H7 (cell line): ENCODE measurements at regions not wholly inside any gene's neighbourhood (a gene's known extent, or its start where the extent isn't known, plus 50 kb on each side); places are given as distances from the start of the nearest gene placed in this dataset.

Source experiments
- DNase-seq: peaks from one replicate; pipeline ENCODE4 v3.0.0; 2012
- H3K27me3 ChIP-seq: 2 replicates; pipeline ENCODE4 v1.6.0; 2011; ENCODE audit warnings: mild to moderate bottlenecking, low read length; ENCODE audit not compliant: control insufficient read depth, insufficient read depth
- H3K36me3 ChIP-seq: replicated peaks from 2 replicates; pipeline ENCODE4 v1.5.1; 2011; ENCODE audit warnings: low read length; ENCODE audit not compliant: control insufficient read depth, insufficient read depth
- H3K4me3 ChIP-seq: 2 replicates; pipeline ENCODE4 v1.5.1; 2011; ENCODE audit warnings: low read depth, mild to moderate bottlenecking, control low read depth, low read length, moderate library complexity; ENCODE audit not compliant: insufficient read depth

- DNase-seq, result no peak
- H3K36me3 ChIP-seq, result no peaks in the 10 kb centered on the region
- no peaks in the 10 kb centered on the region for H3K27me3 ChIP-seq
- H3K4me3 ChIP-seq, result no peak overlapping the region
Observed at GRCh38 chr2:18503376-18504228, 56.9 kb downstream of the RDH14 start.

DNA sequence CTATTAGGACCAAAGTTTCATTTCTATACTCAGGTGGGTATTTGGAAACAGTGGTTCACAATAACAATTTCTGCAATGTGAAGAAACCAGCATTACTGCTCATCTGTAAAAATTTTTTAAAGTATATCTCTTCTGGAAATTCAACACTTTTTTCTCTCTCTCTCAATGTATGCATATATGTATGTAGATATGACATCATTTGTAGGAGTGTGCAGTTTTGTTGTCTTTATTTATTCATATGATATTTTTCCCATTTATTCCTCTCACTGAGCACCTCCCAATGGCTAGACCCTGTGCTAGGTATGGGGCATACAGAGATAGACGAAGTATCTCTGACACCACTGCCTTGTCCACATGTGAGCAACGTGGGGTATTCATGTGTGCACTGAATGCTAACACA is 58.3 kb downstream of the RDH14 start:
- no peak overlapping the region for H3K4me3 ChIP-seq
- H3K36me3 ChIP-seq, result no peaks in the 10 kb centered on the region
- no peak for DNase-seq
- H3K27me3 ChIP-seq, result no peaks in the 10 kb centered on the region

- Histone ChIP-seq H3K27me3 (no peaks in the 10 kb centered on the region), H3K4me3 (no peak overlapping the region), H3K36me3 (no peaks in the 10 kb centered on the region)
- no peak for DNase-seq
Observed at GRCh38 chr2:18501729-18502128, 58.7 kb downstream of the RDH14 start.

- Histone ChIP-seq H3K36me3 (no peaks in the 10 kb centered on the region), H3K27me3 (no peaks in the 10 kb centered on the region), H3K4me3 (no peak overlapping the region)
- DNase-seq, result no peak
Observed at GRCh38 chr2:18501156-18501555, 59.3 kb downstream of the RDH14 start.

DNA sequence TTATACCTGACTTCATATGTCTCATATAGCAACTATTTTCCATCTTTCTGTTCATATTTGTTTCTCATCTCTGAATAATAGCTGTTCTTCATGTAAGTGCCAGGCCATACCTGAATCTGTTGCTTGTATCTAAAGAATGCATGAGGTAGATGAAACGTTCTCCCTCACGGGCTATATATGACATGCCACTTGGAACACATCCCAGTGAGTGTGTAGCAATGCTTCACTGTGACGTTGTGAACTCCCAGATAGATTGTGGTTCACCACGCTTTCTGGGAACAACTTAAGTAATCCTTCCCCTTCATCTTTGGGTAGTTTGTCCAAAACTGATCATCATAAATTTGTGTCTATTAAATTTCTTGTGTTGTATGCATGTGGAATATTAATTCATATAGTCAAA is 60.1 kb downstream of the RDH14 start:
- DNase-seq, result no peak
- Histone ChIP-seq H3K4me3 (no peak overlapping the region), H3K27me3 (no peaks in the 10 kb centered on the region), H3K36me3 (no peaks in the 10 kb centered on the region)

DNA sequence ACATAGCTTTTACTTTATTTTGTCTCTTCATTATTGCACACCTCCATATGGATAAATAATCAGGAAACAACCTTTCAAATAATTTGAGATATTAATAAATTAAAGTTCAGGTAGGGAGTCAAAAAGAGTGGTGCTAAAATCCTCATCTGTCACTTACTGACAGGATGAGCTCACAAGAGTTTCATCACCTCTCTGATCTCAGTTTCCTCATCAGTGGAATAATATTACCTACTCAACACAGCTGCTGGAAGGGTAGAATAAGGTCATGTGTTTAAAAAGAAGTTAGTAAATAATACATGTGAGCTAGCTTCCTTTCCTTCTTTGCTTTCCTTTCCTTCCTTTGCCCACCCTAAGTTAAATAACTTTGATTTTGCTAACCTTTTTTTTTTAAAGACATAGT is 61.9 kb downstream of the RDH14 start:
- Histone ChIP-seq H3K4me3 (no peak overlapping the region), H3K27me3 (no peaks in the 10 kb centered on the region), H3K36me3 (no peaks in the 10 kb centered on the region)
- DNase-seq, result no peak

DNA sequence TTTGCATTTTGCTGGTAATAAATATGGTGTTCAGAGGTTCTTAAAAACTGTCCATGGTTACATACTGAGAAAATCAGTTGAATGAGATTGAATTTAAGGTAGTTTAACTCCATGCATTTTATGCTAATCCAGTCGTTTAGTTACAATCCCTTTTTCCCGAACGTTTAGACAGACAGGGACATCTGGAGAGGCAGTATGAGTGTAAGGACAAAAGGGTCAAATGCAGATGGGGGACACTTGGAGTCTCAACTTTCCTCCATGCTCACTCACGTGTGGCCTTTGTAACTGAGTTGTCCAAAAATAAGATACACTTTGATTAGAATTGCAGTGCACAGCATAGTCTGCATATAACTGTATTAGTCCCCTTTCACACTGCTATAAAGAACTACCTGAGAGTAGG is 63.9 kb downstream of the RDH14 start:
- no peak overlapping the region for H3K4me3 ChIP-seq
- H3K36me3 ChIP-seq, result no peaks in the 10 kb centered on the region
- no peak for DNase-seq
- H3K27me3 ChIP-seq, result no peaks in the 10 kb centered on the region

GRCh38 chr2:18495058-18495457 is 65.4 kb downstream of the RDH14 start:
- H3K4me3 ChIP-seq, result no peak overlapping the region
- no peak for DNase-seq
- H3K36me3 ChIP-seq, result no peaks in the 10 kb centered on the region
- no peaks in the 10 kb centered on the region for H3K27me3 ChIP-seq

DNA sequence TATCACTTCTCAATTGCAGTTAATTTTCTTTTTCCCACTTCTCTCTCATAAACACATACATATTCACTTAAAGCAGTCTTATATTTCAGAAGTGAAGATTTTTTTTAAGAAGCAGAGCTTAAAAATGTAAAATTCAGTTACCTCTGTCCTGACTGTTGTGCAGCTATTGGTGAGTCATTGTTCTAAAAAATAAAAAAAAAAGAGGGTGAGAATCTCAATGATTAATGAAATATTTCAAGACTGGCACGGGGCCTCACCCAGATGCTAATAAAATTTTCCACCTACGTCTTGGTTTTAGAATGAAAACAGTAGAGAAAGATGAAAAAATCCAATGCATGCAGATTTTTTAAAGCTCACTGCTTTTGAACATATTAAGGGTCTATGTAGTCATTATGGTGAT is 67.7 kb downstream of the RDH14 start:
- DNase-seq, result no peak
- no peak overlapping the region for H3K4me3 ChIP-seq
- no peaks in the 10 kb centered on the region for H3K36me3 ChIP-seq
- no peaks in the 10 kb centered on the region for H3K27me3 ChIP-seq

DNA sequence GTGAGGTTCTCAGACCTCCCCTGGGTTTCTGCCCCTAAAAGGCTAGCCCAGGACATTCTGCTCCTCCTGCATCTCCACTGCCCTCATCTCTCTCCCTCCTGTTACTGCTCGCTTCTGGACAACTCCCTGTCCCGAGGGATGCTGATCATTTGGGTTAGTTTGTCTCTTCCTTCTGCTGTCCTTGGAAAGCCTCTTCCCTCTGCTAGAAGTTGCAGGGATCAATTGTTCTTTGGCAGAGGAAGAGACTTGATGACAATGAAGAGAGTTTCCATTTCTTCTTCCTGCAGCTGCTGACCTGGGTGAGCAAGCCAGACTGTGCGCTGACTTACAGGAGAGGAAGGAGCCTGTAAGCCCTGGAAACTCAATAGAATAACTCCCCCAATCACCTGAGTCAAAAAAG is 68.9 kb downstream of the RDH14 start:
- no peak overlapping the region for H3K4me3 ChIP-seq
- DNase-seq, result no peak
- no peaks in the 10 kb centered on the region for H3K27me3 ChIP-seq
- H3K36me3 ChIP-seq, result no peaks in the 10 kb centered on the region

DNA sequence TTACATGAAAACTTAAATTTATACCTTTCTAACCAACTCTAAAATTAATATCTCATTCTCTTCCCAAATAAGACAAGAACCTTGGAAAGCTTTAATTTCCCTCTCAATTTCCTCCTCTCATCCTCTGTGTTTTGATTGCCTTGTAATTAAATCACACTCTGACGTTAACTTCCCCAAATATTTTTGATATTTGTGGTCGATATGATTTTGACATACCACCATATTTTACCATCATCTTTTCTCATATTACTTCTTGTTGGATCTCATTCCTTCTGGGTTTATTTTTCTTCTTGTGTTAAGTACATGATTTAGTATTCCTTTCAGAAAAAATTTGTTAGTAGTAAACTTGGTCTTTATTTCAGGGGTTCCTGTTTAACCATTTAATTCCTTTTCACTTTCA is 69.6 kb downstream of the RDH14 start:
- no peaks in the 10 kb centered on the region for H3K27me3 ChIP-seq
- no peak for DNase-seq

DNA sequence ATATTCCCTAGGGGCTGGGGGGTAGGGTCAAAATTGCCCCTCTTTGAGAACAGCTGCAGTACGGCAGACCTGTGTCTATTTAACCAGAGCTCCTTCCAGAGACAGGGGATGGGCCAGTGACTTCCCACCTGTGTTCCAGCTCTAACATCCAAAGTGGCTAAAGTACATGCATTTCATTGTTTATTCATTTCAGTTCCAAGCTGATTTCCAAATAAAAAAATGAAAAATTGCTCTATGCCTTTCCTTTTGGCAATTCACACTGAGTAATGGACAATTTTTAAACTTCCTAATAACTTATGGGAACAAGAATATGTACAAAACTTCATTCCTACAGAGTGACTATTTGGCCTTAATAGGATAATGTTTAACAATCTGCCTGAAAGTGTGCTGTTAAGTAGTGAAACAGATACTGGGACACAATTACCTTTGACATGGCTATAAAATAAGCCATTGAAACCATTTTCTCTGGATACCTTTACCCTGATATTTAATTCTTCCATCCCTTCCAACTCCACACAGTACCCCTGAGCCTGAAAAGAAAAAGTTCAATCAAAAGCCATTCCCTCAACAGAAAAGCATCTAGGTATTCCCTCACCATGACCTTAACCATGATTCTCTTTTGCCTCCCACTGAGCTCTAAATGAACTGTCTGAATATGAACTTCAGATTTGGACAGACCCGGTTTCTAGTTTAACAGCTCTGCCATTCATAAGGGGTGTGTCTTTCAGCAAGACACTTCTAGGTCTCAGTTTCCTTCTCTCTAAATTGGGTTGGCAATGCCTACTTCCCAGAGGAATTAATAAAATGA is 73.1 kb downstream of the RDH14 start:
- no peaks in the 10 kb centered on the region for H3K27me3 ChIP-seq
- no peaks in the 10 kb centered on the region for H3K36me3 ChIP-seq
- no peak for DNase-seq
- no peak overlapping the region for H3K4me3 ChIP-seq

More for the DNA sequence above, 69.6 kb downstream of the RDH14 start:
- H3K36me3 ChIP-seq, result no peaks in the 10 kb centered on the region
- H3K4me3 ChIP-seq, result no peak overlapping the region

DNA sequence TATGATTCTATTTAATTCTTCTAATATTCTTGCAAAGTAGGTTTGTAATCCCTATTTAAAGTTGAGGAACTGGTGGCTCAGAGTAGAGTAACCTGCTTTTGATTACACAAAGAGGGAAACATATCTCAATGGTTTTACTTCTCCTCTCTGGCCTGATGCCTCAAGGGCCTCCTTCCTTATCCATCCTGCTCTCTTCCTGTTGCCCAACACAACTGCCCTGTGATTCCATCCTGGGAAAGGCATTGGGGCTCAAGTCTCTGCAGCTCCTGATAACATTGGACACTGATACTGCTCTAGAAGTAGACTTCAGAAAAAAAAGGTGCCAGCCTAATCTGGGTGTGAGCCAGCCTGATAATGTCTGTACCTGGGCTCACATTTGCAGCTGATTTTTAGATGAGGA is 75.8 kb downstream of the RDH14 start:
- no peak for DNase-seq
- no peaks in the 10 kb centered on the region for H3K36me3 ChIP-seq
- H3K4me3 ChIP-seq, result no peak overlapping the region
- H3K27me3 ChIP-seq, result no peaks in the 10 kb centered on the region

GRCh38 chr2:18483896-18484295 is 76.6 kb downstream of the RDH14 start:
- H3K36me3 ChIP-seq, result no peaks in the 10 kb centered on the region
- DNase-seq, result no peak

DNA sequence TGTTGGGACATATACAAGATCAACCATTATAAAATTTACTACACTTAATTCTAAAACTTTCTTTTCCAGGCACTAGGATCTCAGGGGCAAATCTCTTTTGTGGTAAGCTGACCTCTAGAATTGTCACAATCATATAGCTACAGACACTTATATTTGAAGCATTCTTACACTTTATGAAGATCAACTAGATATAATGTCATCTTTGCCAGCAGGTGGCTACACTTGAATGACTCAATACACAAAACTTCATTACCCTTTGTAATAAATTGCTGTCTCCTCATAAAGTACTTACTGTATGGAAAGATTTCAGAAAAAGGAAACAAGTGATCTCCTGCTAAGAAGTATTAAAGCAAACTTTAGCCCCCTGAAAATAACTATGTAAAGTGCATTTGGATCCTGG is 77.8 kb downstream of the RDH14 start:
- Histone ChIP-seq H3K27me3 (no peaks in the 10 kb centered on the region), H3K36me3 (no peaks in the 10 kb centered on the region), H3K4me3 (no peak overlapping the region)
- DNase-seq, result no peak

More at GRCh38 chr2:18483896-18484295, 76.6 kb downstream of the RDH14 start:
- Histone ChIP-seq H3K27me3 (no peaks in the 10 kb centered on the region), H3K4me3 (no peak overlapping the region)
